ENCODE measurements at regions not wholly inside any gene's neighbourhood (a gene's known extent, or its start where the extent isn't known, plus 50 kb on each side); places are given as distances from the start of the nearest gene placed in this dataset.

DNA sequence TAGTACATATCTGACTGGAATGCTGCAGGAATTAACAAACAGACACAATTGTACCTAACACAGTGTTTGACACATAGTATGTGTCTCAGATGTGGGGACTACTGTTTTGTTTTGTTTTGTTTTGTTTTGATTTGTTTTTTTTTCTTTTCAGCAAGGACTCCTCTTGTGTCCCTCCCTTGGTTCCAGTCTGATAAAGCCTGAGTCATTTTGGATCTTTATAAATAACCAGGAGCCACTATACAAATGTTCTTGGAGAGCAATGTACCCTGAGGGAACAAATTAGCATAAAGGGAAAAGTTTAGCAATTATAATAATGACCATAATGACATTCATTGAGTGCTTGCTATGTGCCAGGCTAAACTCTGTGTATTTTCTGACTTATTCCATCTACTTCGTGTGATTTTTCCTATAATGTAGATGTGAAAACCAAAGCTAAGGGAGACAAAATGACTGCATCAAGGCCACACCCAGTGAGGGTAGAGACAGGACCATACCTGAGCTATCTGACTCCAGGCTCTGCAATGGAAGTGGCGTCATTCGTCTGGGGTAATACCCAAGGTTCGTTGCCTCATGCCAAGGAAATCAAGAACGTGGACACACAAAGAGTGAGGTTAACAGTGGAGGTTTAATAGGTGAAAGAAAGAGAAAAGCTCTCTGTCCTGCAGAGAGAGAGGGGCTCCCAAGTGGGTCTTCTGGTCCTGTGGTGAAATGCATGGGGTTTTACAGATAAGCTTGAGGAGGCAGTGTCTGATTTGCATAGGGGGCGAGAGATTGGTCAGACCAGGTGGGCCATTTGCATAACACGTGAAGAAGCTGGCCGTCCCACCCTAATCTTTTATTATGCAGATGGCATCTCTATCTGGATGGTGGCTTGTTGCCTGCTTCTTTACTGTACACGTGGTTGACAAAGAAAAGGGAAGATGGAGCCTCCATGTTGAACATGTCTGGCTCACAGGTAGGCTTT lies 285.5 kb upstream of the SFSWAP start:
- ChIA-PET POLR2A (ENCODE audit: partially characterized antibody) (no interaction called here), CTCF (ENCODE audit: partially characterized antibody) (interaction anchor here (1.2 to 1.3 kb wide), 2 partner anchors 35 to 75 kb away, joined by 3 read pairs; no protein-coding TSS in a partner anchor)
- H3K36me3 ChIP-seq (ENCODE audit: control insufficient read depth in 2 of 4, insufficient read depth in 4 of 4, low read length in 3 of 4) = no peaks in the 10 kb centered on the region
- peaks cover 0 to 9% of the 10 kb centered on the region in 2 experiments; a peak in 2 of 4 replicates for H3K9me3 ChIP-seq (ENCODE audit: insufficient read depth in 2 of 2, low read depth in 1 of 2, low read length in 1 of 2)
- H3K27me3 ChIP-seq (replicated peaks in 1 of 4; ENCODE audit: control insufficient read depth in 3 of 4, extremely low read depth in 1 of 4, insufficient read depth in 3 of 4, low read length in 3 of 4) = peaks cover 0 to 4% (median 0%) of the 10 kb centered on the region in 4 experiments; a peak in 2 of 7 replicates
- H2BK20ac ChIP-seq (ENCODE audit: low read length) = no peak overlapping the region
- H4K8ac ChIP-seq (ENCODE audit: extremely low read depth, insufficient read depth, low read length) = no peak overlapping the region
- H3K23me2 ChIP-seq (ENCODE audit: low read depth, low read length) = no peaks in the 10 kb centered on the region; the same call in 1 of the 2 replicates
- TF ChIP-seq, protein P1, sequence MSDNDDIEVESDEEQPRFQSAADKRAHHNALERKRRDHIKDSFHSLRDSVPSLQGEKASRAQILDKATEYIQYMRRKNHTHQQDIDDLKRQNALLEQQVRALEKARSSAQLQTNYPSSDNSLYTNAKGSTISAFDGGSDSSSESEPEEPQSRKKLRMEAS (IDR thresholded peaks at IDR 0.05) = 0 out of 2 replicates have a peak, but pooled peaks have one; percentile 28
- TF ChIP-seq CHD2 (IDR thresholded peaks at IDR 0.05; ENCODE audit: low read length) (no peak), YY1 (IDR thresholded peaks at IDR 0.05; ENCODE audit: low read depth, low read length) (0 out of 2 replicates have a peak, but pooled peaks have one; percentile 35), PHF8 (conservative IDR thresholded peaks at IDR 0.05; ENCODE audit: low read depth, low read length) (no peak), RFX5 (IDR thresholded peaks at IDR 0.05; ENCODE audit: borderline replicate concordance, low read depth, low read length) (no peak), RBBP5 (IDR thresholded peaks at IDR 0.05; ENCODE audit: borderline replicate concordance, low read depth, low read length) (no peak), MAFK (IDR thresholded peaks at IDR 0.05; ENCODE audit: low read depth, low read length) (no peak), SIX5 (IDR thresholded peaks at IDR 0.05; ENCODE audit: low read depth, low read length) (no peak), BRCA1 (IDR thresholded peaks at IDR 0.05; ENCODE audit: low read depth, low read length) (no peak), SUZ12 (IDR thresholded peaks at IDR 0.05; ENCODE audit: low read length) (no peak), KDM5A (IDR thresholded peaks at IDR 0.05; ENCODE audit: low read length) (no peak), HDAC6 (IDR thresholded peaks at IDR 0.05; ENCODE audit: low read depth, low read length) (no peak)
- H2BK15ac ChIP-seq (ENCODE audit: low read length) = no peak overlapping the region
- no peak overlapping the region for H3K4me2 ChIP-seq (ENCODE audit: insufficient read depth in 1 of 2, low read depth in 2 of 2, low read length in 2 of 2)
- no peak overlapping the region for H3K9ac ChIP-seq (replicated peaks in 1 of 4; ENCODE audit: extremely low read depth in 1 of 4, low read depth in 3 of 4, low read length in 3 of 4)
- H4K5ac ChIP-seq (ENCODE audit: insufficient read length, low read depth, low read length) = no peak overlapping the region
- H3K14ac ChIP-seq (ENCODE audit: insufficient read length) = no peak overlapping the region
- no peak for FAIRE-seq
- 68% methylated on average over 9 of the region's 9 CpGs; no CpG with 5 or more reads in 1 of the 2 experiments for WGBS, 2 experiments (ENCODE audit: extremely low coverage in 1 of 2, insufficient coverage in 1 of 2, insufficient read length in 1 of 2, insufficient replicate concordance in 2 of 2, low coverage in 1 of 2, low lambda C conversion rate in 2 of 2, missing lambda C conversion rate in 1 of 2)
- no peak for DNase-seq (ENCODE audit: low read depth in 1 of 2, low spot score in 2 of 2)
- no peak overlapping the region for H4K91ac ChIP-seq (replicated peaks; ENCODE audit: insufficient read length, low read length)
- no peak overlapping the region for H2BK120ac ChIP-seq (replicated peaks; ENCODE audit: low read depth, low read length)
- no peak overlapping the region for H2BK5ac ChIP-seq (ENCODE audit: low read depth, low read length)
- no peak overlapping the region for H3K4ac ChIP-seq (replicated peaks; ENCODE audit: insufficient read length, low read depth, low read length)
- H3K79me2 ChIP-seq (ENCODE audit: control insufficient read depth in 1 of 2, insufficient read depth in 2 of 2, low read length in 2 of 2) = no peaks in the 10 kb centered on the region
- H3K4me3 ChIP-seq (ENCODE audit: extremely low read depth in 1 of 4, insufficient read depth in 2 of 4, low read depth in 3 of 4, low read length in 4 of 4) = no peak overlapping the region
- H3K27ac ChIP-seq (ENCODE audit: low read depth, low read length) = no peak overlapping the region
- H3K79me1 ChIP-seq (ENCODE audit: low read depth, low read length) = no peaks in the 10 kb centered on the region
- no peak overlapping the region for H3K56ac ChIP-seq (replicated peaks; ENCODE audit: insufficient read length, low read depth, low read length)
- no peaks in the 10 kb centered on the region for H4K20me1 ChIP-seq (replicated peaks in 1 of 2; ENCODE audit: control insufficient read depth in 1 of 2, insufficient read depth in 2 of 2, low read length in 2 of 2)
- H3K23ac ChIP-seq (ENCODE audit: insufficient read length) = no peak overlapping the region
- no peak overlapping the region for H2AK5ac ChIP-seq (ENCODE audit: low read depth, low read length)
- H3K18ac ChIP-seq (ENCODE audit: extremely low read depth, low read length) = no peak overlapping the region
- H3K4me1 ChIP-seq (replicated peaks in 1 of 4; ENCODE audit: control insufficient read depth in 3 of 4, insufficient read depth in 4 of 4, low read length in 3 of 4) = peaks cover 2 to 6% (median 3%) of the 10 kb centered on the region in 4 experiments; a peak in 4 of 7 replicates
- no peak overlapping the region for H2BK12ac ChIP-seq (ENCODE audit: low read depth, low read length)
- no peak overlapping the region for H2AFZ ChIP-seq (ENCODE audit: low read length)

All from H1 (cell line).